HG03064 (cell line): ENCODE measurements at regions not wholly inside any gene's neighbourhood (a gene's known extent, or its start where the extent isn't known, plus 50 kb on each side); places are given as distances from the start of the nearest gene placed in this dataset.
"Not testable (repeated sequence)": the region's sequence is repeated elsewhere in the genome, so short reads cannot be mapped to it uniquely, and the experiment has no call there.

Source experiments
- ATAC-seq: cut with Tn5 transposase; IDR thresholded peaks from one replicate; pipeline ENCODE4 v1.9.1; 2021; ENCODE audit warnings: low read depth; ENCODE audit not compliant: unreplicated experiment

DNA sequence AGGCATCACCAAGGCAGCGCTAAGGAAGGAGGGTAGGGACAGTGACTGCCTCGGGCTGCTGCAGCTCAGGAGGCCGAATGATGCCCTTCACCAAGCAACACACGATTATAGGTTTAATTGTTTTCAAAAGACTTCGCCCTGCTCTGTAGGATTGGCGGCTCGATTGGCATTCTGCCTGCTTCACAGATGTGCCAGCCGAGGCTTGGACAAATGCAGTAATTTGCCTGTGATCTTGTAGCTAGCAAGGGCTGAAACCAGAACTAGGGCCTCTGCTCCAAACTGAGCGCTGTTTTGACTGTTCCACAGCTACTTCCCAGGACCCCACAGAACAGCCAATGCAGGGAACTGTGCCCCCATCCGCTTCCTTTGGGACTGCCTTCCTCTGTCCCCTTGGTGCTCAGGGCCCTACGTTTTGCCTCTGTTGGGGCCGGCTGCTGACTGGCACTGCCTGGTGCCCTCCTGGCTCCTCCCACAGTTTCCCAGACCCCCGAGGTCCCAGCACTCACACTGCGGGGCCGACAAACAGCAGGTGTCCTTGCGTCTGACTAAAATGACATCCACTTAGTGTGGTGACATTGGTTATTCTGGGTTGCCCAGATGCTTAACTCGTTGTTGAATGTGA lies 62.6 kb upstream of the EN2 start:
- ATAC-seq = no peak

DNA sequence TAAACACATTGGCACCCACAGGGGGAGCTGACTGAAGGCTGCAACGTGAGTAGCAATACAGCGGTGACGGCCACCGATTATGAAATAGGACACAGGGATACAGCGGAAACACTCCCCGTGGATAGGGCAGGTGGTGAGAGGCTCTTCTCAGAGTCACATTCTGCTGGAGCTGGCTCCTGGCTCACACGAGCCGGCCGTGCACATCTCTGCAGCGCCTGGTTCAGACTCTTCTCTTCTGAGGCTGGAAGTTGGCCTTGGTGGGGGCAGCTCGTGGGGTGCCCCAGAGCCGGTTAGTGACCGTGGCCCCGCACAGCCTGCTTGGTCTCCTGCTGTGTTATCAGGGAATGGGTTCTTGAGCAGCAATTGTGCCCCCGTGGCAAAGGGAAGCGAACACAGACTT lies 61.3 kb upstream of the EN2 start:
- ATAC-seq = no peak

DNA sequence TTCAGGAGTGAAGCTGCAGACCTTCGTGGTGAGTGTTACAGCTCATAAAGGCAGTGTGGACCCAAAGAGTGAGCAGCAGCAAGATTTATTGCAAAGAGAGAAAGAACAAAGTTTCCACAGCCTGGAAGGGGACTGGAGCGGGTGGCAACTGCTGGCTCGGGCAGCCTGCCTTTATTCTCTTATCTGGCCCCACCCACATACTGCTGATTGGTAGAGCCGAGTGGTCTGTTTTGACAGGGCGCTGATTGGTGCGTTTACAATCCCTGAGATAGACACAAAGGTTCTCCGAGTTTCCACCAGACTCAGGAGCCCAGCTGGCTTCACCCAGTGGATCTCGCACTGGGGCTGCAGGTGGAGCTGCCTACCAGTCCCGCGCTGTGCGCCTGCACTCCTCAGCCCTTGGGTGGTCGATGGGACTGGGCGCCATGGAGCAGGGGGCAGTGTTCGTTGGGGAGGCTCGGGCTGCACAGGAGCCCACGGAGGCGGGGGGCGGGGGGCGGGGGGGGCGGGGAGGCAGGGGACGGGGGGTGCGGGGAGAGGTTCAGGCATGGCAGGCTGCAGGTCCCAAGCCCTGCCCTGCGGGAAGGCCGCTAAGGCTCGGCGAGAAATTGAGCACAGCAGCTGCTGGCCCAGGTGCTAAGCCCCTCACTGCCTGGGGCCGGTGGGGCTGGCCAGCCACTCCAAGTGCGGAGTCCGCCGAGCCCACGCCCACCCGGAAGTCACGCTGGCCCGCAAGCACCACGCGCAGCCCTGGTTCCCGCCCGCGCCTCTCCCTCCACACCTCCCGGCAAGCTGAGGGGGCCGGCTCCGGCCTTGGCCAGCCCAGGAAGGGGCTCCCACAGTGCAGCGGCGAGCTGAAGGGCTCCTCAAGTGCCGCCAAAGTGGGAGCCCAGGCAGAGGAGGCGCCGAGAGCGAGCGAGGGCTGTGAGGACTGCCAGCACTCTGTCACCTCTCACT lies 59.9 kb upstream of the EN2 start:
- not testable (repeated sequence) for ATAC-seq

DNA sequence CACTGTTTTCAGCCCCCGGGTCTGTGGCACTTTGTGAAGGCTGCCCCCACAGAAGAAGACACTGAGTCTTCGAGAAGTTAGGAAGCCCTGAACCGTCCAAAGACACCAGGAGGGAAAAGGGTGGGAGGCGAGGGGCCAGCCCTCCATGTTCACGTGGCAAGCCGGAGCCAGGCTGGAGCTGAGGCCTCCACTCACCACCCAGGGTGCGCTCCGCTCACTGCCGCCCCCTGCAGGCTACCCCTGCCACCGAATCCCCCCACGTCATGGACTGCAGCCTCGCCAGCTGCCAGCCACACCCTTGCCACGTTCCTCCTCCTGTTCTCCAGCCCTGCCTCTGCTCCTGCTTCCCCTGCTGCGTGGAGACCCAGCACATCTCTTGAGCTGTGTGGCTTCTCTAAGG lies 59.0 kb upstream of the EN2 start:
- ATAC-seq = no peak

DNA sequence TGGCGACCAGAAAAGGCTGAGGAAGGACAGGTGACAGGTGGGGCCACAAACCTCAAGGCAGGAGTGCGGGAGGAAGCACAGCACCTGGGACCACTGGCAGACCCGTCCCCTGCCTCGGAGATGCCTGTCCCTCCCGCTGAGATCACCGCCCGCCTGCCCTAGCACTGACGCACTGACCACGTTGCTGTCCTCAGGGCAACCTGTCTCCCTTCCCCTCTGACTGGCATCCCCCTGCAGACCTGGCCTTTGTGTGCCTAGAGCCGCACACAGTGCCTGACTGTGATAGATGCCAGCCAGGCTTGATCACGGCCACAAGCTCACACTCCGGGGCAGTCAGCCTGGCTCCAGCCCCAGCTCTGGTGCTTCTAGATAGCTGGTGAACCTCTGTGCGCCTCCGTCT lies 58.4 kb upstream of the EN2 start:
- ATAC-seq = no peak

DNA sequence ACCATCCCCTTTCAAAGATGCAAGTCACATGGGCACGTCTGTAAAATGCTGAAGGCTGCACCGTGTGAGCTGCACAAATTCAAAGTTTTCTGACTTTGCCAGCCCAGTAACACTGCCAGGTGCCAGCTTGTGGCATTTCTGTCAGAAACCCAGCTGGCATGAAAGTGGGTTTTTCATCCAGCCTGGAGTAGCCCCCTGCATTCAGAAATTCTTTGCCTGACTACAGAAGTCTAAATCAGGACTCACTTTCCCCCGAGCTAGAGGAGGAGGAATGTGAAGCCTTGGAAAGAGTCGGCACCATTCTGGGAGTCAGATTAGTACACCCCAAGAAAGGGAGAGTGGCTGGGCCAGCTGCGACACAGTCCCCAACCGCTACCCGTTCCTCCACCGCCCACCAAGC lies 56.7 kb upstream of the EN2 start:
- ATAC-seq = no peak

DNA sequence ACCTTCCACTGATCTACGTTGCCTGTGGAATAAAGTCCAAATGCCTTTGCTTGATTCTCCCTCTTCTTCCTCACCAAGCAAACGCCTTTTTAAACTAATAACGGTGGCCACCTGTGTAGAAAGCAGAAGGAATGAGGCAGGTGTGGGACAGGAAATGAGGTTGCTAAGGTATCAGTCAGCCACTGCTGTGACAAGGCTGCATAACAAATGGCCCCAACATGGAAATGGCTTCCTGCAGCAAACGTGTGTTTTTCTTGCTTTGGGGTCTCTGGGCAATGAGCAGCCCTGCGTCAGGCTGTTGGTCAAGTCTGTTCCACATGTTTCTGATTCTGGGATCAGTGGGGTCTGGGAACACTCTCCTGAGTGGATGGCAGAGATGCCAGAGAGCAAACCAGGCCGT lies 56.0 kb upstream of the EN2 start:
- ATAC-seq = no peak

DNA sequence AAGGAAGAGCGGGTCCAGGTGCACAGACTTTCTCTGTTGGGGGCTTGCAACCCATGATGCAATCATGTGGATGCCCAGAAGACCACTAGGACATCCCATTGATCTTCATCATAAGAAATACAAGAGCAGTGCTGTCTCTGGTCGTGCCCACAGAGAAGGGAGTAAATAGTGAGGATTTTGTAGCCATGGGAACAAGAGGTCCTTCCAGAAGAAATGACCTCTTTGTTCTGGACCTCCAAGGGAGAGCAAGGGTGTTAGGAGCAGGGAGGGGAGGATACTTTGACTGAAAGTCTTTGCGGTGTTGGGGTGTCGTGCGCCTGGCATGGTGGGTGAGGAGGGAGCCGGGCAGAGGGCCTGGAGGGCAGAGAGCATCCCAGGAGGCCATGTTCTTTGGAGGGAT lies 55.0 kb upstream of the EN2 start:
- ATAC-seq = no peak

DNA sequence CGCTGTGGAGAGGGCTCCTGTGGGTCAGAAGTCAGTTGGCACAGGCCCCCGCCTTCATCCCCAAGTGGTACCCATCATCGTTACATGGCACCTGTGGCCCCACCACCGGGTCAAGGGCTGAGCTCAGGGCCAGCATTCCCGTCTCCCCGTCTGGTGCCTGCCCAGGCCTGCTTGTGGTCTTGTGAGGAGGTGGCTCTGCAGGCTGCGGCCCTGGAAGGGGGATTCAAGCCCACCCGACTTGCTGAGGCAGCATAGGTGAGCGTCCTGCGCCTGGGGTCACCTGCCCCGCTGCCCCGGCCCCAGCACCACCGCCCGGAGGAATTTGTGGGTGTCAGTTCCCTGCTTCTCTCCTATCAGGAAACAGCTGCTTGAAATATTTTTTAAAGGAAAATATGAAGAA lies 53.0 kb upstream of the EN2 start:
- ATAC-seq = no peak

DNA sequence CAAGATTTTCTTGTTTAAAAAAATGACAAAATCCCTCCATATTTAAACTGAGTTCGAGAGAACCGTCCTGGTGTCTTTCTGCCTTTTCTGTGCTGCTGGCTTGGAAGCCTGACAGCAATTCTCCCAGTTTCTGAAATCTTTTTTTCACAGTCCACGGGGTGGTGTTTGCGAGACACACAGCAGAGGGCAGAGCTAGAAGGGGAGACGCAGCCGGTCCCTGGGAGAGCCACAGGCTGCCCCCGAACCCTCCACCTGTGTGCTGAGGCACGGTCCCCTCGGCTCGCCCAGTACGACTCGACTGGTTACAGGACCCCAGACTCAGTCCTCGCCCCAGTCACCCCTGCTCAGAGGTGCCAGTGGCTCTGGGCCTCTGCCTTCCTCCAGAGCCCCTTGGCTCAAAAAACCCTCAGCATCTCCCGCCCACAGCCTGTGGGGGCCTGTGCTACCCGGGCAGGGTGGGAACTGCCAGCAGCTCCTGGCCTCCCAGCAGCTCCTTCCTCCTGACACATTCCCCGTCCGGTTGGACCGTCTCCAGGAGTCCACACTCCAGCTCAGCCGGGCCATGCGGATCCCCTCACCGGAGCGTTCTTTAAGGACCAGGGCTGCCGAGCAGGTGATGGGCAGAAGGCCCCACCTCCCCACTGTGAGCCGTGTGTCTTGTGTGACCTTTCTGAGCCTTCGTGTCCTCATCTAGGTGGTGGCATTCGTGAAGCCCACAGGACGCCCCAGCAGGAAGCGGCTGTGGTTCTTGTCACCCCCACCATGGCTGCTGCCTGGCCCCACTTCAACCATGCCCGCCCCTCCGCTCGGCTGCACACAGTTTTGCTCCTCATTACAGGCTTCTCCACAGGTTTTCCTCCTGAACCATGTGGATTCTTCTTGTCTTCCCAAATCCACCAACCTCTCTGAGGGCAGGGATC lies 52.3 kb upstream of the EN2 start:
- no peak for ATAC-seq

DNA sequence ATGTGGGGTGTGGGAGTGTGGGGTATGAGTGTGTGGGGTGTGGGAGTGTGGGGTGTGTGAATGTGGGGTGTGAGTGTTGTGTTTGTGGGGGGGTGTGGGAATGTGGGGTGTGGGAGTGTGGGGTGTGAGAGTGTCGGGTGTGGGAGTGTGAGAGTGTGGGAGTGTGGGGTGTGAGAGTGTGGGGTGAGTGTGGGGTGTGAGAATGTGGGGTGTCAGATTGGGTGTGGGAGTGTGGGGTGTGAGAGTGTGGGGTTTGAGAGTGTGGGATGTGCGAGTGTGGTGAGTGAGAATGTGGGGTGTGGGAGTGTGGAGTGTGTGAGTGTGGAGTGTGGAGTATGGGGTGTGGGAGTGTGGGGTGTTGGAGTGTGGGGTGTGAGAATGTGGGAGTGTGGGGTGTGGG lies 50.1 kb upstream of the EN2 start:
- ATAC-seq = no peak
